HCT116 (cell line): ENCODE measurements at regions not wholly inside any gene's neighbourhood (a gene's known extent, or its start where the extent isn't known, plus 50 kb on each side); places are given as distances from the start of the nearest gene placed in this dataset.

Experiments used
- ATAC-seq: fragments of 200-7000 bp; cut with Tn5 transposase; 2 replicates; pipeline ENCODE4 v1.9.1; 2020; ENCODE audit warnings: mild to moderate bottlenecking, moderate library complexity
- BruUV-seq: library from RNA; stranded (reverse); fragments of 400-500 nt; replicated peaks from 2 replicates; lab custom pipeline; 2021; lab: Mats Ljungman, UMichigan
- CTCF ChIA-PET: fragments of 300-600 bp; sonication (Branson Sonifier 250); formaldehyde crosslinking; loops from one replicate; lab custom pipeline; 2021; ENCODE audit warnings: antibody characterized with exemption; lab: Charles Lee
- POLR2A ChIA-PET: fragments of 300-600, 350-600 bp; sonication (Branson Sonifier 250); formaldehyde crosslinking; loops from one replicate; lab custom pipeline; 2021; ENCODE audit warnings: antibody characterized with exemption; lab: Charles Lee
- RAD21 ChIA-PET, 2 experiments: fragments of 300-600 bp; sonication (Branson Sonifier 250); formaldehyde crosslinking; loops; one replicate each; lab custom pipeline; 2023; ENCODE audit warnings: low total read pairs in 2 of 2; ENCODE audit not compliant: uncharacterized antibody in 2 of 2, unreplicated experiment in 2 of 2, low non-redundant PET in 1 of 2; lab: Charles Lee
- DNase-seq: peaks from one replicate; pipeline ENCODE4 v3.0.0-alpha.2; 2010; ENCODE audit warnings: low read depth, low spot score
- H2AFZ ChIP-seq: fragments of 200-600 bp; shearing (Covaris generic), sonication (generic); 2 replicates; pipeline ENCODE4 v1.6.1; 2017; ENCODE audit warnings: low read depth, mixed run types, mixed read lengths, antibody characterized with exemption, low read length; ENCODE audit not compliant: poor library complexity, severe bottlenecking
- H3K27ac ChIP-seq: 2 replicates; pipeline ENCODE4 v1.5.1; 2012; ENCODE audit warnings: low read depth, low read length
- H3K27me3 ChIP-seq: fragments of 200-600 bp; sonication (generic); 2 replicates; pipeline ENCODE4 v1.6.1; 2016; ENCODE audit warnings: mixed run types, low read length, mixed read lengths; ENCODE audit not compliant: insufficient read depth
- H3K36me3 ChIP-seq, 2 experiments: fragments of 200-500 bp in 1 of 2; fragments of 200-600 bp in 1 of 2; sonication (Bioruptor generic) in 1 of 2; sonication (generic) in 1 of 2; 2 replicates each; pipeline versions ENCODE4 v1.5.1 to v1.6.1; 2014 to 2016; ENCODE audit warnings: low read length in 2 of 2, inconsistent platforms in 1 of 2, mixed read lengths in 1 of 2, mixed run types in 1 of 2; ENCODE audit not compliant: insufficient read depth in 2 of 2, control insufficient read depth in 1 of 2
- H3K4me1 ChIP-seq, 2 experiments: fragments of 200-600 bp in 1 of 2; sonication (generic) in 1 of 2; 2 replicates each; pipeline versions ENCODE4 v1.5.1 to v1.6.1; 2012 to 2017; ENCODE audit warnings: low read length in 2 of 2, inconsistent platforms in 1 of 2, mild to moderate bottlenecking in 1 of 2, mixed read lengths in 1 of 2, mixed run types in 1 of 2, moderate library complexity in 1 of 2; ENCODE audit not compliant: insufficient read depth in 2 of 2, control insufficient read depth in 1 of 2
- H3K4me2 ChIP-seq: fragments of 200-600 bp; sonication (generic); 2 replicates; pipeline ENCODE4 v1.6.1; 2017; ENCODE audit warnings: mixed run types, low read length, mixed read lengths
- H3K4me3 ChIP-seq, 2 experiments: fragments of 200-600 bp in 1 of 2; sonication (generic) in 1 of 2; replicated peaks in 1 of 2; 2 replicates each; pipeline ENCODE4 v1.5.1; 2011 to 2016; ENCODE audit warnings: low read length in 2 of 2, control low read depth in 1 of 2, low read depth in 1 of 2, mild to moderate bottlenecking in 1 of 2, mixed read lengths in 1 of 2, mixed run types in 1 of 2
- H3K79me2 ChIP-seq: fragments of 200-600 bp; sonication (generic); 2 replicates; pipeline ENCODE4 v1.6.1; 2017; ENCODE audit warnings: mild to moderate bottlenecking, mixed run types, low read length, moderate library complexity, mixed read lengths; ENCODE audit not compliant: insufficient read depth
- H3K9ac ChIP-seq: fragments of 200-600 bp; sonication (generic); 2 replicates; pipeline ENCODE4 v1.6.1; 2016; ENCODE audit warnings: low read length, mixed read lengths
- H3K9me2 ChIP-seq: fragments of 200-600 bp; sonication (generic), shearing (Covaris generic); 2 replicates; pipeline ENCODE4 v1.6.1; 2017; ENCODE audit warnings: mixed run types, mild to moderate bottlenecking, moderate library complexity; ENCODE audit not compliant: insufficient read depth
- H3K9me3 ChIP-seq, 2 experiments: fragments of 200-500 bp in 1 of 2; fragments of 200-600 bp in 1 of 2; sonication (Bioruptor generic) in 1 of 2; sonication (generic) in 1 of 2; 2 replicates each; pipeline ENCODE4 v1.6.1; 2014 to 2017; ENCODE audit warnings: low read length in 2 of 2, mixed read lengths in 2 of 2, inconsistent platforms in 1 of 2, low read depth in 1 of 2, mild to moderate bottlenecking in 1 of 2, mixed run types in 1 of 2, moderate library complexity in 1 of 2; ENCODE audit not compliant: control insufficient read depth in 1 of 2, insufficient read depth in 1 of 2
- H4K20me1 ChIP-seq: fragments of 200-600 bp; sonication (generic), shearing (Covaris generic); 2 replicates; pipeline ENCODE4 v1.6.1; 2017; ENCODE audit warnings: mixed run types, mild to moderate bottlenecking, moderate library complexity; ENCODE audit not compliant: insufficient read depth
- ATF3 ChIP-seq: IDR thresholded peaks from 2 replicates; pipeline ENCODE4 v1.6.1; 2012
- CBX3 ChIP-seq: IDR thresholded peaks from 2 replicates; pipeline ENCODE4 v1.6.1; 2012; ENCODE audit warnings: low read depth
- CEBPB ChIP-seq: IDR thresholded peaks from 2 replicates; pipeline ENCODE4 v1.6.1; 2012; ENCODE audit warnings: low read depth
- EGR1 ChIP-seq: IDR thresholded peaks from 2 replicates; pipeline ENCODE4 v1.6.1; 2012; ENCODE audit warnings: low read depth
- ELF1 ChIP-seq: IDR thresholded peaks from 2 replicates; pipeline ENCODE4 v1.6.1; 2012; ENCODE audit warnings: low read depth, borderline replicate concordance
- EZH2 ChIP-seq: fragments of 200-600 bp; sonication (generic); IDR thresholded peaks from 2 replicates; pipeline ENCODE4 v1.6.1; 2017; ENCODE audit warnings: antibody characterized with exemption, mixed run types
- EZH2phosphoT487 ChIP-seq: fragments of 200-600 bp; IDR thresholded peaks from 2 replicates; pipeline ENCODE4 v1.6.1; 2018; ENCODE audit warnings: antibody characterized with exemption, borderline replicate concordance
- FOSL1 ChIP-seq: IDR thresholded peaks from 2 replicates; pipeline ENCODE4 v1.6.1; 2012; ENCODE audit warnings: low read depth
- POLR2A ChIP-seq: IDR thresholded peaks from 2 replicates; pipeline ENCODE4 v1.7.0; 2011; ENCODE audit warnings: borderline replicate concordance; ENCODE audit not compliant: insufficient read depth, insufficient read length; ENCODE audit errors: extremely low read depth
- POLR2AphosphoS5 ChIP-seq: IDR thresholded peaks from 2 replicates; pipeline ENCODE4 v1.6.1; 2011; ENCODE audit warnings: mild to moderate bottlenecking, low read depth, low read length, moderate library complexity
- RAD21 ChIP-seq: IDR thresholded peaks from 2 replicates; pipeline ENCODE4 v1.6.1; 2012; ENCODE audit warnings: low read depth, mild to moderate bottlenecking
- REST ChIP-seq: IDR thresholded peaks from 2 replicates; pipeline ENCODE4 v1.6.1; 2012; ENCODE audit warnings: low read depth
- SIN3A ChIP-seq: IDR thresholded peaks from 2 replicates; pipeline ENCODE4 v1.6.1; 2012; ENCODE audit warnings: low read depth
- SP1 ChIP-seq: IDR thresholded peaks from 2 replicates; pipeline ENCODE4 v1.6.1; 2012; ENCODE audit warnings: low read depth
- TCF7L2 ChIP-seq: IDR thresholded peaks from 2 replicates; pipeline ENCODE4 v1.7.0; 2011; ENCODE audit warnings: borderline replicate concordance, inconsistent platforms; ENCODE audit not compliant: insufficient read depth, insufficient read length; ENCODE audit errors: extremely low read depth
- ZBTB33 ChIP-seq: IDR thresholded peaks from 2 replicates; pipeline ENCODE4 v1.6.1; 2011; ENCODE audit warnings: mild to moderate bottlenecking, low read length, moderate library complexity; ENCODE audit not compliant: insufficient replicate concordance; ENCODE audit errors: extremely low read depth
- ZFX ChIP-seq: fragments of 450-650 bp; IDR thresholded peaks from 2 replicates; pipeline ENCODE4 v1.6.1; 2017
- intact Hi-C: fragments of 100-400 bp; cut with micrococcal nuclease; formaldehyde crosslinking; loops from 2 replicates; pipeline ENCODE4 v1.10.0; 2022

DNA sequence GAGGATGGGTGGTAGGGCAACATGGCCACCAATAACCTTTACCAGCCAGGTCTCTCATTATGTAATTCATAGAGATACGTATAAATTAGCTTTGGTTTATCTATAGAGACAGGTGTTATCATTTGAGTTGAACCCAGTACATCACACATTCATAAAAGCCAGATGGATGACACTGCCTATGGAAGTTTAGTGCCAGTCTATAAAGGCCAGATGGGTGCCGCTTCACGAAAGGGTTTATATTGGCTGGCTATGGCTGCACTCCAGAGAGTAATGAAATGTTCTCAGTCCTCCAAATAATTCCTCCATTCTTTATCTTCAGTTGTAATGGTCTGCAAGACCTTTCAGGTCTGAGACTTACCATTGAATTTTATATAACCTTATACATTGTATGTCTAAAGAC, 331.9 kb upstream of the NR3C2 start:
- Histone ChIP-seq H3K9me2 (no peaks in the 10 kb centered on the region), H4K20me1 (no peaks in the 10 kb centered on the region), H3K9me3 (no peaks in the 10 kb centered on the region), H3K36me3 (no peaks in the 10 kb centered on the region), H3K9ac (no peak overlapping the region), H3K27ac (no peak overlapping the region), H3K4me1 (no peaks in the 10 kb centered on the region), H3K79me2 (no peaks in the 10 kb centered on the region), H3K4me2 (no peak overlapping the region), H3K4me3 (no peak overlapping the region), H3K27me3 (no peaks in the 10 kb centered on the region), H2AFZ (no peak overlapping the region)
- intact Hi-C loops = no loop called here
- no peak for DNase-seq
- RAD21 ChIA-PET = no interaction called here
- BruUV-seq = no TSS peak
- POLR2A ChIA-PET = no interaction called here
- no peak for TF ChIP-seq EZH2
- TF ChIP-seq EZH2phosphoT487 = no peak
- ATAC-seq = no peak
- CTCF ChIA-PET = no interaction called here

- ChIA-PET POLR2A (no interaction called here), RAD21 (no interaction called here), CTCF (no interaction called here)
- H3K4me3 ChIP-seq = no peak overlapping the region
- no peaks in the 10 kb centered on the region for H3K9me2 ChIP-seq
- H3K9me3 ChIP-seq = no peaks in the 10 kb centered on the region
- no peak overlapping the region for H3K27ac ChIP-seq
- no peak overlapping the region for H3K4me2 ChIP-seq
- H3K9ac ChIP-seq = no peak overlapping the region
- DNase-seq (no peak), ATAC-seq (no peak)
- H3K4me1 ChIP-seq = no peaks in the 10 kb centered on the region
- H3K36me3 ChIP-seq = no peaks in the 10 kb centered on the region
- no peaks in the 10 kb centered on the region for H4K20me1 ChIP-seq
- H3K79me2 ChIP-seq = no peaks in the 10 kb centered on the region
- intact Hi-C loops = no loop called here
- no peaks in the 10 kb centered on the region for H3K27me3 ChIP-seq
- no peak overlapping the region for H2AFZ ChIP-seq
- no TSS peak for BruUV-seq
- TF ChIP-seq ZFX (no peak), EZH2phosphoT487 (no peak), EZH2 (no peak), RAD21 (no peak), REST (no peak), ELF1 (no peak), EGR1 (no peak), POLR2AphosphoS5 (no peak), SP1 (no peak), TCF7L2 (no peak), CEBPB (no peak), ATF3 (no peak), CBX3 (no peak), ZBTB33 (no peak), SIN3A (no peak), FOSL1 (no peak), POLR2A (no peak)
Observed at GRCh38 chr4:148773313-148773712, 331.1 kb upstream of the NR3C2 start.
